Endothelial cell (in vitro differentiated cells): ENCODE measurements at regions not wholly inside any gene's neighbourhood (a gene's known extent, or its start where the extent isn't known, plus 50 kb on each side); places are given as distances from the start of the nearest gene placed in this dataset.

Source experiments
- DNase-seq: peaks from one replicate; pipeline ENCODE4 v3.0.0; 2021; ENCODE audit warnings: low spot score
- H3K27ac Mint-ChIP-seq: one replicate; pipeline ENCODE4 v1.8.0; 2021; ENCODE audit warnings: mixed read lengths, inconsistent platforms; ENCODE audit not compliant: unreplicated experiment
- H3K27me3 Mint-ChIP-seq: one replicate; pipeline ENCODE4 v1.8.0; 2021; ENCODE audit warnings: mild to moderate bottlenecking, moderate library complexity, mixed read lengths, inconsistent platforms; ENCODE audit not compliant: unreplicated experiment
- H3K36me3 Mint-ChIP-seq: one replicate; pipeline ENCODE4 v1.8.0; 2021; ENCODE audit warnings: mild to moderate bottlenecking, low read depth, mixed read lengths, inconsistent platforms; ENCODE audit not compliant: unreplicated experiment
- H3K4me1 Mint-ChIP-seq: one replicate; pipeline ENCODE4 v1.8.0; 2021; ENCODE audit warnings: mild to moderate bottlenecking, mixed read lengths, inconsistent platforms; ENCODE audit not compliant: unreplicated experiment
- H3K4me3 Mint-ChIP-seq: one replicate; pipeline ENCODE4 v1.8.0; 2021; ENCODE audit warnings: mild to moderate bottlenecking, mixed read lengths, inconsistent platforms; ENCODE audit not compliant: unreplicated experiment
- H3K9me3 Mint-ChIP-seq: one replicate; pipeline ENCODE4 v1.8.0; 2021; ENCODE audit warnings: mixed read lengths, inconsistent platforms; ENCODE audit not compliant: unreplicated experiment
- TF ChIP-seq, protein P1 (sequence below): fragments of 200-600 bp; sonication (generic); IDR thresholded peaks from one replicate; pipeline ENCODE4 v1.5.0; 2021; ENCODE audit warnings: antibody characterized with exemption; ENCODE audit not compliant: unreplicated experiment

- Mint-ChIP-seq H3K4me1 (no peaks in the 10 kb centered on the region), H3K4me3 (no peak overlapping the region), H3K27ac (no peak overlapping the region), H3K36me3 (no peaks in the 10 kb centered on the region), H3K9me3 (no peaks in the 10 kb centered on the region), H3K27me3 (no peaks in the 10 kb centered on the region)
- TF ChIP-seq, protein P1, sequence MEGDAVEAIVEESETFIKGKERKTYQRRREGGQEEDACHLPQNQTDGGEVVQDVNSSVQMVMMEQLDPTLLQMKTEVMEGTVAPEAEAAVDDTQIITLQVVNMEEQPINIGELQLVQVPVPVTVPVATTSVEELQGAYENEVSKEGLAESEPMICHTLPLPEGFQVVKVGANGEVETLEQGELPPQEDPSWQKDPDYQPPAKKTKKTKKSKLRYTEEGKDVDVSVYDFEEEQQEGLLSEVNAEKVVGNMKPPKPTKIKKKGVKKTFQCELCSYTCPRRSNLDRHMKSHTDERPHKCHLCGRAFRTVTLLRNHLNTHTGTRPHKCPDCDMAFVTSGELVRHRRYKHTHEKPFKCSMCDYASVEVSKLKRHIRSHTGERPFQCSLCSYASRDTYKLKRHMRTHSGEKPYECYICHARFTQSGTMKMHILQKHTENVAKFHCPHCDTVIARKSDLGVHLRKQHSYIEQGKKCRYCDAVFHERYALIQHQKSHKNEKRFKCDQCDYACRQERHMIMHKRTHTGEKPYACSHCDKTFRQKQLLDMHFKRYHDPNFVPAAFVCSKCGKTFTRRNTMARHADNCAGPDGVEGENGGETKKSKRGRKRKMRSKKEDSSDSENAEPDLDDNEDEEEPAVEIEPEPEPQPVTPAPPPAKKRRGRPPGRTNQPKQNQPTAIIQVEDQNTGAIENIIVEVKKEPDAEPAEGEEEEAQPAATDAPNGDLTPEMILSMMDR: no peak
- no peak for DNase-seq
Observed at GRCh38 chr6:117174835-117175360, 90.5 kb upstream of the VGLL2 start.

GRCh38 chr6:117188627-117189201, 76.6 kb upstream of the VGLL2 start:
- no peaks in the 10 kb centered on the region for H3K36me3 Mint-ChIP-seq
- TF ChIP-seq, protein P1: peak; percentile 72
- H3K27me3 Mint-ChIP-seq: no peaks in the 10 kb centered on the region
- H3K4me3 Mint-ChIP-seq: no peak overlapping the region
- no peaks in the 10 kb centered on the region for H3K4me1 Mint-ChIP-seq
- H3K9me3 Mint-ChIP-seq: no peaks in the 10 kb centered on the region
- no peak for DNase-seq
- H3K27ac Mint-ChIP-seq: no peak overlapping the region

DNA sequence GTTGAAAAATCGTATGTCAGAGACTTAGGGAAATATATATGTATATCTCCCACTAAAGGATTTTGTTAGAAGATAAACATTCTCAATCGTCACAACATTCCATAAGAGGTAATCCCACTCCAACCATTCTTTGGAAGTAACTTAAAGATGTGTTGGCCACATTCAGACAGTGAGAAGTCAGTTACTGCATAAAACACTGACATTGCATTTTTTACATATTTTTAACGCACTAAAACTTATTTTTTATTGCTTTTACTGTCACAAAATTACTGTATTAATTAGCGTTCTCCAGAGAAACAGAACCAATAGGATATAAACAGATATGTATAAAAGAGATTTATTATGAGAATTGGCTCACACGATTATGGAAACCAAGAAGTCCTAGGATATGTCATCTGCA, 74.3 kb upstream of the VGLL2 start:
- Mint-ChIP-seq H3K9me3 (no peaks in the 10 kb centered on the region), H3K36me3 (no peaks in the 10 kb centered on the region), H3K27me3 (no peaks in the 10 kb centered on the region), H3K4me1 (peaks cover 1% of the 10 kb centered on the region), H3K27ac (no peak overlapping the region), H3K4me3 (no peak overlapping the region)
- no peak for DNase-seq
- TF ChIP-seq, protein P1: no peak

DNA sequence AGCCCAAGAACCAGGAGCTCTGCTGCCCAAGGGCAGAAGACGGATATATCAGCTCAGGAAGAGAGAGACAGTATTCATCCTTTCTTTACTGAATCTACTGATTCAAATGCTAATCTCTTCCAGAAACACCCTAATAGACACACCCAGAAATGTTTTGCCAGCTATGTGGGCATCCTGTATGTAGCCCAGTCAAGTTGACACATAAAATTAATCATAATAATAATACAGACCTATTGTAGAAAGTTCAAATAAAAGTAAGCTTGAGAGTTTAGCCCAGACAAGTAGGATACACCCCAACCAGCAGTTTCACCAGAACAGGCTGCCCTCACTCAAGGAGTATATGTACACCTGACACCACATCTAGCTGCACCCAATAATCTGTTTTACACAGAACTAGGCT, 73.9 kb upstream of the VGLL2 start:
- no peaks in the 10 kb centered on the region for H3K9me3 Mint-ChIP-seq
- TF ChIP-seq, protein P1: no peak

GRCh38 chr6:117194271-117194670, 71.1 kb upstream of the VGLL2 start:
- Mint-ChIP-seq H3K9me3 (no peaks in the 10 kb centered on the region), H3K27me3 (no peaks in the 10 kb centered on the region), H3K4me3 (no peak overlapping the region), H3K27ac (no peak overlapping the region), H3K4me1 (peaks cover 3% of the 10 kb centered on the region), H3K36me3 (no peaks in the 10 kb centered on the region)
- TF ChIP-seq, protein P1: no peak
- no peak for DNase-seq

More for the DNA sequence above, 73.9 kb upstream of the VGLL2 start:
- H3K27ac Mint-ChIP-seq: no peak overlapping the region
- H3K36me3 Mint-ChIP-seq: no peaks in the 10 kb centered on the region
- H3K4me3 Mint-ChIP-seq: no peak overlapping the region
- H3K4me1 Mint-ChIP-seq: peaks cover 3% of the 10 kb centered on the region
- H3K27me3 Mint-ChIP-seq: no peaks in the 10 kb centered on the region
- no peak for DNase-seq
